H9 (cell line): ENCODE measurements at regions not wholly inside any gene's neighbourhood (a gene's known extent, or its start where the extent isn't known, plus 50 kb on each side); places are given as distances from the start of the nearest gene placed in this dataset.

Experiments used
- DNase-seq: peaks from one replicate; pipeline ENCODE4 v3.0.0-alpha.2; 2017
- H2AFZ ChIP-seq: one replicate; pipeline ENCODE4 v1.6.1; 2013; ENCODE audit warnings: mild to moderate bottlenecking, low read length, control low read depth, moderate library complexity
- H2AK5ac ChIP-seq: 2 replicates; pipeline ENCODE4 v1.6.1; 2013; ENCODE audit warnings: low read length, control low read depth, mixed read lengths; ENCODE audit not compliant: insufficient read length
- H2BK120ac ChIP-seq: one replicate; pipeline ENCODE4 v1.6.1; 2013; ENCODE audit warnings: low read depth, mild to moderate bottlenecking, low read length, control low read depth, inconsistent platforms; ENCODE audit not compliant: poor library complexity, severe bottlenecking
- H2BK12ac ChIP-seq: 2 replicates; pipeline ENCODE4 v1.6.1; 2013; ENCODE audit warnings: low read length, control low read depth, mixed read lengths, low read depth; ENCODE audit not compliant: insufficient read length
- H2BK15ac ChIP-seq: 2 replicates; pipeline ENCODE4 v1.6.1; 2013; ENCODE audit warnings: low read depth, low read length, control low read depth
- H2BK20ac ChIP-seq: one replicate; pipeline ENCODE4 v1.6.1; 2013; ENCODE audit warnings: low read depth, mild to moderate bottlenecking, low read length, control low read depth, inconsistent platforms; ENCODE audit not compliant: poor library complexity, severe bottlenecking
- H2BK5ac ChIP-seq: 2 replicates; pipeline ENCODE4 v1.6.1; 2013; ENCODE audit warnings: low read length, control low read depth, mixed read lengths; ENCODE audit not compliant: insufficient read length
- H3K14ac ChIP-seq: 2 replicates; pipeline ENCODE4 v1.6.1; 2013; ENCODE audit warnings: low read length, control low read depth; ENCODE audit not compliant: insufficient read depth
- H3K18ac ChIP-seq: 2 replicates; pipeline ENCODE4 v1.6.1; 2013; ENCODE audit warnings: low read depth, mild to moderate bottlenecking, mixed read lengths, low read length, control low read depth; ENCODE audit not compliant: insufficient read length
- H3K23ac ChIP-seq: 2 replicates; pipeline ENCODE4 v1.6.1; 2013; ENCODE audit warnings: low read length, control low read depth, mixed read lengths, low read depth; ENCODE audit not compliant: insufficient read length
- H3K23me2 ChIP-seq: 2 replicates; pipeline ENCODE4 v1.6.1; 2013; ENCODE audit warnings: low read depth, mild to moderate bottlenecking, mixed read lengths, low read length, control low read depth; ENCODE audit not compliant: insufficient read length, poor library complexity, severe bottlenecking
- H3K27ac ChIP-seq: 2 replicates; pipeline ENCODE4 v1.5.1; 2013; ENCODE audit warnings: low read length, control low read depth, mixed read lengths, low read depth; ENCODE audit not compliant: insufficient read length
- H3K27me3 ChIP-seq: 2 replicates; pipeline ENCODE4 v1.6.1; 2013; ENCODE audit warnings: low read length, control low read depth, inconsistent platforms; ENCODE audit not compliant: insufficient read depth
- H3K4ac ChIP-seq: 2 replicates; pipeline ENCODE4 v1.6.1; 2013; ENCODE audit warnings: low read depth, mild to moderate bottlenecking, control low read depth, inconsistent platforms, low read length, moderate library complexity
- H3K4me1 ChIP-seq: 2 replicates; pipeline ENCODE4 v1.6.1; 2013; ENCODE audit warnings: low read length, control low read depth, inconsistent platforms; ENCODE audit not compliant: insufficient read depth
- H3K4me2 ChIP-seq: 2 replicates; pipeline ENCODE4 v1.6.1; 2013; ENCODE audit warnings: low read length, control low read depth, mixed read lengths; ENCODE audit not compliant: insufficient read length, insufficient read depth
- H3K56ac ChIP-seq: 2 replicates; pipeline ENCODE4 v1.6.1; 2013; ENCODE audit warnings: low read depth, mild to moderate bottlenecking, mixed read lengths, low read length, control low read depth; ENCODE audit not compliant: insufficient read length
- H3K79me1 ChIP-seq: 2 replicates; pipeline ENCODE4 v1.6.1; 2013; ENCODE audit warnings: low read depth, mild to moderate bottlenecking, moderate library complexity, low read length, control low read depth, inconsistent platforms; ENCODE audit not compliant: insufficient read depth, poor library complexity, severe bottlenecking
- H3K79me2 ChIP-seq: 2 replicates; pipeline ENCODE4 v1.6.1; 2013; ENCODE audit warnings: low read length, control low read depth, inconsistent platforms; ENCODE audit not compliant: insufficient read depth
- H3K9ac ChIP-seq: 2 replicates; pipeline ENCODE4 v1.6.1; 2013; ENCODE audit warnings: low read length, control low read depth, mixed read lengths; ENCODE audit not compliant: insufficient read length; ENCODE audit errors: extremely low read depth
- H3K9me3 ChIP-seq: one replicate; pipeline ENCODE4 v1.6.1; 2013; ENCODE audit warnings: low read depth, low read length, inconsistent platforms; ENCODE audit not compliant: control insufficient read depth
- H3T11ph ChIP-seq: one replicate; pipeline ENCODE4 v1.6.1; 2013; ENCODE audit warnings: mild to moderate bottlenecking, low read length, control low read depth, inconsistent platforms
- H4K20me1 ChIP-seq: one replicate; pipeline ENCODE4 v1.6.1; 2013; ENCODE audit not compliant: control insufficient read depth, insufficient read length, insufficient read depth
- H4K5ac ChIP-seq: 2 replicates; pipeline ENCODE4 v1.6.1; 2013; ENCODE audit warnings: low read depth, mild to moderate bottlenecking, mixed read lengths, low read length, control low read depth; ENCODE audit not compliant: insufficient read length
- H4K8ac ChIP-seq: replicated peaks from 2 replicates; pipeline ENCODE4 v1.6.1; 2013; ENCODE audit warnings: low read length, control low read depth, mixed read lengths, low read depth; ENCODE audit not compliant: insufficient read length
- H4K91ac ChIP-seq: 2 replicates; pipeline ENCODE4 v1.6.1; 2013; ENCODE audit warnings: low read depth, mild to moderate bottlenecking, moderate library complexity, mixed read lengths, low read length, control low read depth; ENCODE audit not compliant: insufficient read length
- H3K27ac Mint-ChIP-seq, 3 experiments: 2 replicates in 2 of 3; 3 replicates in 1 of 3; pipeline ENCODE4 v1.8.0; 2020 to 2021; ENCODE audit warnings: mixed read lengths in 3 of 3, mild to moderate bottlenecking in 1 of 3, moderate library complexity in 1 of 3
- H3K27me3 Mint-ChIP-seq: 2 replicates; pipeline ENCODE4 v1.8.0; 2021; ENCODE audit warnings: low read depth, mild to moderate bottlenecking, moderate library complexity, mixed read lengths
- H3K36me3 Mint-ChIP-seq, 3 experiments: 2 replicates in 2 of 3; 3 replicates in 1 of 3; pipeline ENCODE4 v1.8.0; 2020 to 2021; ENCODE audit warnings: low read depth in 3 of 3, mixed read lengths in 3 of 3; ENCODE audit not compliant: insufficient read depth in 1 of 3
- H3K4me1 Mint-ChIP-seq, 2 experiments: 2 replicates each; pipeline ENCODE4 v1.8.0; 2020; ENCODE audit warnings: mixed read lengths in 2 of 2
- H3K4me3 Mint-ChIP-seq, 2 experiments: 2 replicates in 1 of 2; 3 replicates in 1 of 2; pipeline ENCODE4 v1.8.0; 2020 to 2021; ENCODE audit warnings: mild to moderate bottlenecking in 2 of 2, mixed read lengths in 2 of 2, moderate library complexity in 1 of 2
- H3K9me3 Mint-ChIP-seq, 2 experiments: 2 replicates in 1 of 2; 3 replicates in 1 of 2; pipeline ENCODE4 v1.8.0; 2020; ENCODE audit warnings: mild to moderate bottlenecking in 2 of 2, mixed read lengths in 2 of 2, moderate library complexity in 1 of 2
- WGBS: extraction: QIAGEN DNeasy Blood & Tissue Kit; methylation state at CpG from one replicate; pipeline ENCODE4 v1.1.7; 2013; ENCODE audit warnings: missing lambda C conversion rate, low lambda C conversion rate, mixed read lengths; ENCODE audit not compliant: insufficient read length; ENCODE audit errors: extremely low coverage; 5-methylcytosine and 5-hydroxymethylcytosine counted together
- TF ChIP-seq, protein P1 (sequence below): fragments of 200-600 bp; sonication (generic); conservative IDR thresholded peaks from 3 replicates; pipeline ENCODE4 v1.8.0; 2021; ENCODE audit warnings: antibody characterized with exemption, mild to moderate bottlenecking

DNA sequence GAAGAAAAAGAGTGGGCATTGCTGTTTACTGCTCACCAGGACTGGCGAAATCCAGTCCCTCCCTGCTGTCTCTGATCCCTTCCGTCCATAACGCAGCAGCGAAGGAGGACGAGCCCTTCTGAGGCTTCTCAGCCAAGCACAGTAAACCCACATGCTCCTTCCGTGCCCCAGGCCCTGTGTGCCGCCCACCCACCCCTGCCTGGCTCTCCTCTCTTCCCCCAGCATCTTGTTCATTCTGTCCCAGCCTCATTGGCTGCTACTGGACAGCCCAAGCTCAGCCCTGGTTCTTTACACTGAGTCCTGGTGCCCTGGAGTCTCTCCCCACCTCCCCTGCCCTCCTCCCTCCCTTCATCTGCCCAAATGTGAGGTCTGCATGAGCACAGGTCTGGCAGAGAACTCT, 559.7 kb downstream of the BRD1 start:
- Histone ChIP-seq H2BK120ac (no peak overlapping the region), H3K9ac (no peak overlapping the region), H3K79me1 (no peaks in the 10 kb centered on the region), H3T11ph (no peak overlapping the region), H2BK20ac (no peak overlapping the region), H3K4ac (no peak overlapping the region), H3K23me2 (peaks cover 5% of the 10 kb centered on the region), H2AK5ac (no peak overlapping the region), H3K4me1 (peaks cover 10% of the 10 kb centered on the region; the same call in 1 of the 2 replicates), H2BK15ac (no peak overlapping the region), H3K56ac (no peak overlapping the region), H2BK12ac (no peak overlapping the region), H3K23ac (no peak overlapping the region), H3K27me3 (peaks cover 5% of the 10 kb centered on the region; the same call in 1 of the 2 replicates), H4K91ac (no peak overlapping the region), H3K9me3 (no peaks in the 10 kb centered on the region), H3K4me2 (no peak overlapping the region), H4K5ac (no peak overlapping the region), H3K18ac (no peak overlapping the region), H3K14ac (no peak overlapping the region), H2BK5ac (no peak overlapping the region), H3K79me2 (no peaks in the 10 kb centered on the region), H3K27ac (no peak overlapping the region), H4K20me1 (no peaks in the 10 kb centered on the region), H2AFZ (no peak overlapping the region), H4K8ac (no peak overlapping the region)
- Mint-ChIP-seq H3K4me1 (peaks cover 31 to 38% of the 10 kb centered on the region in 2 experiments), H3K36me3 (peaks cover 3 to 4% (median 3%) of the 10 kb centered on the region in 3 experiments; a peak in 4 of 7 replicates), H3K27me3 (peaks cover 76% of the 10 kb centered on the region), H3K9me3 (peaks cover 4 to 6% of the 10 kb centered on the region in 2 experiments; a peak in 3 of 5 replicates), H3K4me3 (peak overlapping the region in 1 of 2 experiments; percentile 38; a peak in 2 of 5 replicates), H3K27ac (no peak overlapping the region)
- no peak for DNase-seq
- TF ChIP-seq, protein P1, sequence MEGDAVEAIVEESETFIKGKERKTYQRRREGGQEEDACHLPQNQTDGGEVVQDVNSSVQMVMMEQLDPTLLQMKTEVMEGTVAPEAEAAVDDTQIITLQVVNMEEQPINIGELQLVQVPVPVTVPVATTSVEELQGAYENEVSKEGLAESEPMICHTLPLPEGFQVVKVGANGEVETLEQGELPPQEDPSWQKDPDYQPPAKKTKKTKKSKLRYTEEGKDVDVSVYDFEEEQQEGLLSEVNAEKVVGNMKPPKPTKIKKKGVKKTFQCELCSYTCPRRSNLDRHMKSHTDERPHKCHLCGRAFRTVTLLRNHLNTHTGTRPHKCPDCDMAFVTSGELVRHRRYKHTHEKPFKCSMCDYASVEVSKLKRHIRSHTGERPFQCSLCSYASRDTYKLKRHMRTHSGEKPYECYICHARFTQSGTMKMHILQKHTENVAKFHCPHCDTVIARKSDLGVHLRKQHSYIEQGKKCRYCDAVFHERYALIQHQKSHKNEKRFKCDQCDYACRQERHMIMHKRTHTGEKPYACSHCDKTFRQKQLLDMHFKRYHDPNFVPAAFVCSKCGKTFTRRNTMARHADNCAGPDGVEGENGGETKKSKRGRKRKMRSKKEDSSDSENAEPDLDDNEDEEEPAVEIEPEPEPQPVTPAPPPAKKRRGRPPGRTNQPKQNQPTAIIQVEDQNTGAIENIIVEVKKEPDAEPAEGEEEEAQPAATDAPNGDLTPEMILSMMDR, result no peak
- WGBS, result no CpG with 5 or more reads among the region's 7 CpGs
